HCT116 (cell line): ENCODE measurements at regions not wholly inside any gene's neighbourhood (a gene's known extent, or its start where the extent isn't known, plus 50 kb on each side); places are given as distances from the start of the nearest gene placed in this dataset.

Experiments
- ATAC-seq: fragments of 200-7000 bp; cut with Tn5 transposase; 2 replicates; pipeline ENCODE4 v1.9.1; 2020; ENCODE audit warnings: mild to moderate bottlenecking, moderate library complexity
- BruUV-seq: library from RNA; stranded (reverse); fragments of 400-500 nt; replicated peaks from 2 replicates; lab custom pipeline; 2021; lab: Mats Ljungman, UMichigan
- CTCF ChIA-PET: fragments of 300-600 bp; sonication (Branson Sonifier 250); formaldehyde crosslinking; loops from one replicate; lab custom pipeline; 2021; ENCODE audit warnings: antibody characterized with exemption; lab: Charles Lee
- POLR2A ChIA-PET: fragments of 300-600, 350-600 bp; sonication (Branson Sonifier 250); formaldehyde crosslinking; loops from one replicate; lab custom pipeline; 2021; ENCODE audit warnings: antibody characterized with exemption; lab: Charles Lee
- RAD21 ChIA-PET, 2 experiments: fragments of 300-600 bp; sonication (Branson Sonifier 250); formaldehyde crosslinking; loops; one replicate each; lab custom pipeline; 2023; ENCODE audit warnings: low total read pairs in 2 of 2; ENCODE audit not compliant: uncharacterized antibody in 2 of 2, unreplicated experiment in 2 of 2, low non-redundant PET in 1 of 2; lab: Charles Lee
- DNase-seq: peaks from one replicate; pipeline ENCODE4 v3.0.0-alpha.2; 2010; ENCODE audit warnings: low read depth, low spot score
- H2AFZ ChIP-seq: fragments of 200-600 bp; shearing (Covaris generic), sonication (generic); 2 replicates; pipeline ENCODE4 v1.6.1; 2017; ENCODE audit warnings: low read depth, mixed run types, mixed read lengths, antibody characterized with exemption, low read length; ENCODE audit not compliant: poor library complexity, severe bottlenecking
- H3K27ac ChIP-seq: 2 replicates; pipeline ENCODE4 v1.5.1; 2012; ENCODE audit warnings: low read depth, low read length
- H3K27me3 ChIP-seq: fragments of 200-600 bp; sonication (generic); 2 replicates; pipeline ENCODE4 v1.6.1; 2016; ENCODE audit warnings: mixed run types, low read length, mixed read lengths; ENCODE audit not compliant: insufficient read depth
- H3K36me3 ChIP-seq, 2 experiments: fragments of 200-500 bp in 1 of 2; fragments of 200-600 bp in 1 of 2; sonication (Bioruptor generic) in 1 of 2; sonication (generic) in 1 of 2; 2 replicates each; pipeline versions ENCODE4 v1.5.1 to v1.6.1; 2014 to 2016; ENCODE audit warnings: low read length in 2 of 2, inconsistent platforms in 1 of 2, mixed read lengths in 1 of 2, mixed run types in 1 of 2; ENCODE audit not compliant: insufficient read depth in 2 of 2, control insufficient read depth in 1 of 2
- H3K4me1 ChIP-seq, 2 experiments: fragments of 200-600 bp in 1 of 2; sonication (generic) in 1 of 2; 2 replicates each; pipeline versions ENCODE4 v1.5.1 to v1.6.1; 2012 to 2017; ENCODE audit warnings: low read length in 2 of 2, inconsistent platforms in 1 of 2, mild to moderate bottlenecking in 1 of 2, mixed read lengths in 1 of 2, mixed run types in 1 of 2, moderate library complexity in 1 of 2; ENCODE audit not compliant: insufficient read depth in 2 of 2, control insufficient read depth in 1 of 2
- H3K4me2 ChIP-seq: fragments of 200-600 bp; sonication (generic); 2 replicates; pipeline ENCODE4 v1.6.1; 2017; ENCODE audit warnings: mixed run types, low read length, mixed read lengths
- H3K4me3 ChIP-seq, 2 experiments: fragments of 200-600 bp in 1 of 2; sonication (generic) in 1 of 2; replicated peaks in 1 of 2; 2 replicates each; pipeline ENCODE4 v1.5.1; 2011 to 2016; ENCODE audit warnings: low read length in 2 of 2, control low read depth in 1 of 2, low read depth in 1 of 2, mild to moderate bottlenecking in 1 of 2, mixed read lengths in 1 of 2, mixed run types in 1 of 2
- H3K79me2 ChIP-seq: fragments of 200-600 bp; sonication (generic); 2 replicates; pipeline ENCODE4 v1.6.1; 2017; ENCODE audit warnings: mild to moderate bottlenecking, mixed run types, low read length, moderate library complexity, mixed read lengths; ENCODE audit not compliant: insufficient read depth
- H3K9ac ChIP-seq: fragments of 200-600 bp; sonication (generic); 2 replicates; pipeline ENCODE4 v1.6.1; 2016; ENCODE audit warnings: low read length, mixed read lengths
- H3K9me2 ChIP-seq: fragments of 200-600 bp; sonication (generic), shearing (Covaris generic); 2 replicates; pipeline ENCODE4 v1.6.1; 2017; ENCODE audit warnings: mixed run types, mild to moderate bottlenecking, moderate library complexity; ENCODE audit not compliant: insufficient read depth
- H3K9me3 ChIP-seq, 2 experiments: fragments of 200-500 bp in 1 of 2; fragments of 200-600 bp in 1 of 2; sonication (Bioruptor generic) in 1 of 2; sonication (generic) in 1 of 2; 2 replicates each; pipeline ENCODE4 v1.6.1; 2014 to 2017; ENCODE audit warnings: low read length in 2 of 2, mixed read lengths in 2 of 2, inconsistent platforms in 1 of 2, low read depth in 1 of 2, mild to moderate bottlenecking in 1 of 2, mixed run types in 1 of 2, moderate library complexity in 1 of 2; ENCODE audit not compliant: control insufficient read depth in 1 of 2, insufficient read depth in 1 of 2
- H4K20me1 ChIP-seq: fragments of 200-600 bp; sonication (generic), shearing (Covaris generic); 2 replicates; pipeline ENCODE4 v1.6.1; 2017; ENCODE audit warnings: mixed run types, mild to moderate bottlenecking, moderate library complexity; ENCODE audit not compliant: insufficient read depth
- ATF3 ChIP-seq: IDR thresholded peaks from 2 replicates; pipeline ENCODE4 v1.6.1; 2012
- CBX3 ChIP-seq: IDR thresholded peaks from 2 replicates; pipeline ENCODE4 v1.6.1; 2012; ENCODE audit warnings: low read depth
- CEBPB ChIP-seq: IDR thresholded peaks from 2 replicates; pipeline ENCODE4 v1.6.1; 2012; ENCODE audit warnings: low read depth
- CTCF ChIP-seq, 3 experiments: fragments of 200-600 bp in 1 of 3; sonication (generic) in 1 of 3; IDR thresholded peaks in 2 of 3; conservative IDR thresholded peaks in 1 of 3; 2 replicates each; pipeline ENCODE4 v1.5.1; 2012 to 2017; ENCODE audit warnings: low read depth in 2 of 3, low read length in 2 of 3, antibody characterized with exemption in 1 of 3, borderline replicate concordance in 1 of 3, control low read depth in 1 of 3, mild to moderate bottlenecking in 1 of 3, mixed read lengths in 1 of 3, mixed run types in 1 of 3, moderate library complexity in 1 of 3; ENCODE audit not compliant: insufficient read depth in 1 of 3
- ELF1 ChIP-seq: IDR thresholded peaks from 2 replicates; pipeline ENCODE4 v1.6.1; 2012; ENCODE audit warnings: low read depth, borderline replicate concordance
- EZH2 ChIP-seq: fragments of 200-600 bp; sonication (generic); IDR thresholded peaks from 2 replicates; pipeline ENCODE4 v1.6.1; 2017; ENCODE audit warnings: antibody characterized with exemption, mixed run types
- EZH2phosphoT487 ChIP-seq: fragments of 200-600 bp; IDR thresholded peaks from 2 replicates; pipeline ENCODE4 v1.6.1; 2018; ENCODE audit warnings: antibody characterized with exemption, borderline replicate concordance
- FOSL1 ChIP-seq: IDR thresholded peaks from 2 replicates; pipeline ENCODE4 v1.6.1; 2012; ENCODE audit warnings: low read depth
- JUND ChIP-seq: IDR thresholded peaks from 2 replicates; pipeline ENCODE4 v1.6.1; 2012
- MAX ChIP-seq: IDR thresholded peaks from 2 replicates; pipeline ENCODE4 v1.6.1; 2012
- POLR2A ChIP-seq: IDR thresholded peaks from 2 replicates; pipeline ENCODE4 v1.7.0; 2011; ENCODE audit warnings: borderline replicate concordance; ENCODE audit not compliant: insufficient read depth, insufficient read length; ENCODE audit errors: extremely low read depth
- POLR2AphosphoS5 ChIP-seq: IDR thresholded peaks from 2 replicates; pipeline ENCODE4 v1.6.1; 2011; ENCODE audit warnings: mild to moderate bottlenecking, low read depth, low read length, moderate library complexity
- SIN3A ChIP-seq: IDR thresholded peaks from 2 replicates; pipeline ENCODE4 v1.6.1; 2012; ENCODE audit warnings: low read depth
- SP1 ChIP-seq: IDR thresholded peaks from 2 replicates; pipeline ENCODE4 v1.6.1; 2012; ENCODE audit warnings: low read depth
- SRF ChIP-seq: IDR thresholded peaks from 2 replicates; pipeline ENCODE4 v1.6.1; 2012; ENCODE audit warnings: low read depth
- TCF7L2 ChIP-seq: IDR thresholded peaks from 2 replicates; pipeline ENCODE4 v1.7.0; 2011; ENCODE audit warnings: borderline replicate concordance, inconsistent platforms; ENCODE audit not compliant: insufficient read depth, insufficient read length; ENCODE audit errors: extremely low read depth
- ZBTB33 ChIP-seq: IDR thresholded peaks from 2 replicates; pipeline ENCODE4 v1.6.1; 2011; ENCODE audit warnings: mild to moderate bottlenecking, low read length, moderate library complexity; ENCODE audit not compliant: insufficient replicate concordance; ENCODE audit errors: extremely low read depth
- ZNF274 ChIP-seq: fragments of 200-500 bp; sonication (Bioruptor generic); IDR thresholded peaks from 2 replicates; pipeline ENCODE4 v1.6.1; 2014; ENCODE audit warnings: mild to moderate bottlenecking, low read depth, low read length, inconsistent platforms
- intact Hi-C: fragments of 100-400 bp; cut with micrococcal nuclease; formaldehyde crosslinking; loops from 2 replicates; pipeline ENCODE4 v1.10.0; 2022
- TF ChIP-seq, protein P1 (sequence below): IDR thresholded peaks from 2 replicates; pipeline ENCODE4 v1.6.1; 2012; ENCODE audit warnings: low read depth

DNA sequence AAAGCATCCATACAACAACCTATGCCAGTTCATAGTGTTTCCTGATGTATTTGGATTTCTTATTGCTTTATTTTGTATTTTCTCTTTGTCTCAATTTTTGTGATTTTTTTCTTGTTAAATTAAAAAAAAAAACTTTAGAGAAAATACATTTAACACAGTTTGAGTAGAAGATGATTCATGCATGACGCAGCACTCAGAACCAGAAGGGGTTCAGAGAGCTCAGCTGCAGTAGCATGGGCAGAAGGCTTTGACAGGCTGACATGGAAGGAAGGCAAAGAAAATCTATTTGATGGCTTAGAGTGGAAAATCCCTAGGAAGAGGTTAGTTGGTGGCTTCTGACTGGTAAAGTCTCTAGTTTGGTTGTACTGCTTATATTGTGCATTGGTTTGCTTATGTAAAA is 207.2 kb upstream of the STXBP5 start:
- Histone ChIP-seq H3K9me2 (no peaks in the 10 kb centered on the region), H3K79me2 (no peaks in the 10 kb centered on the region), H3K4me2 (no peak overlapping the region), H3K9ac (no peak overlapping the region), H4K20me1 (no peaks in the 10 kb centered on the region), H2AFZ (no peak overlapping the region), H3K27me3 (no peaks in the 10 kb centered on the region), H3K4me1 (no peaks in the 10 kb centered on the region), H3K9me3 (no peaks in the 10 kb centered on the region), H3K36me3 (no peaks in the 10 kb centered on the region), H3K4me3 (no peak overlapping the region), H3K27ac (no peak overlapping the region)
- ATAC-seq (no peak), DNase-seq (no peak)
- intact Hi-C loops = no loop called here
- TF ChIP-seq ZBTB33 (no peak), SIN3A (no peak), SRF (no peak), POLR2AphosphoS5 (no peak), MAX (no peak), JUND (no peak), EZH2 (no peak), FOSL1 (no peak), CEBPB (no peak), TCF7L2 (no peak), SP1 (no peak), CTCF (IDR thresholded peaks at IDR 0.05 in 2 of 3, conservative IDR thresholded peaks at IDR 0.05 in 1 of 3; ENCODE audit: borderline replicate concordance in 1 of 3, insufficient read depth in 1 of 3, low read depth in 2 of 3, low read length in 2 of 3) (no peak), ELF1 (no peak), CBX3 (no peak), POLR2A (no peak), ZNF274 (no peak), EZH2phosphoT487 (no peak), ATF3 (no peak)
- TF ChIP-seq, protein P1, sequence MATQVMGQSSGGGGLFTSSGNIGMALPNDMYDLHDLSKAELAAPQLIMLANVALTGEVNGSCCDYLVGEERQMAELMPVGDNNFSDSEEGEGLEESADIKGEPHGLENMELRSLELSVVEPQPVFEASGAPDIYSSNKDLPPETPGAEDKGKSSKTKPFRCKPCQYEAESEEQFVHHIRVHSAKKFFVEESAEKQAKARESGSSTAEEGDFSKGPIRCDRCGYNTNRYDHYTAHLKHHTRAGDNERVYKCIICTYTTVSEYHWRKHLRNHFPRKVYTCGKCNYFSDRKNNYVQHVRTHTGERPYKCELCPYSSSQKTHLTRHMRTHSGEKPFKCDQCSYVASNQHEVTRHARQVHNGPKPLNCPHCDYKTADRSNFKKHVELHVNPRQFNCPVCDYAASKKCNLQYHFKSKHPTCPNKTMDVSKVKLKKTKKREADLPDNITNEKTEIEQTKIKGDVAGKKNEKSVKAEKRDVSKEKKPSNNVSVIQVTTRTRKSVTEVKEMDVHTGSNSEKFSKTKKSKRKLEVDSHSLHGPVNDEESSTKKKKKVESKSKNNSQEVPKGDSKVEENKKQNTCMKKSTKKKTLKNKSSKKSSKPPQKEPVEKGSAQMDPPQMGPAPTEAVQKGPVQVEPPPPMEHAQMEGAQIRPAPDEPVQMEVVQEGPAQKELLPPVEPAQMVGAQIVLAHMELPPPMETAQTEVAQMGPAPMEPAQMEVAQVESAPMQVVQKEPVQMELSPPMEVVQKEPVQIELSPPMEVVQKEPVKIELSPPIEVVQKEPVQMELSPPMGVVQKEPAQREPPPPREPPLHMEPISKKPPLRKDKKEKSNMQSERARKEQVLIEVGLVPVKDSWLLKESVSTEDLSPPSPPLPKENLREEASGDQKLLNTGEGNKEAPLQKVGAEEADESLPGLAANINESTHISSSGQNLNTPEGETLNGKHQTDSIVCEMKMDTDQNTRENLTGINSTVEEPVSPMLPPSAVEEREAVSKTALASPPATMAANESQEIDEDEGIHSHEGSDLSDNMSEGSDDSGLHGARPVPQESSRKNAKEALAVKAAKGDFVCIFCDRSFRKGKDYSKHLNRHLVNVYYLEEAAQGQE = no peak
- ChIA-PET CTCF (no interaction called here), POLR2A (no interaction called here), RAD21 (no interaction called here)
- no TSS peak for BruUV-seq
